Lung (tissue), 11 donors: ENCODE measurements at regions not wholly inside any gene's neighbourhood (a gene's known extent, or its start where the extent isn't known, plus 50 kb on each side); places are given as distances from the start of the nearest gene placed in this dataset.

Source experiments
- ATAC-seq: fragments of 200-7000 bp; cut with Tn5 transposase; one replicate; pipeline ENCODE4 v1.9.1; 2020; ENCODE audit warnings: moderate number of reproducible peaks; ENCODE audit not compliant: insufficient read depth, low FRiP score
- DNase-seq, 3 donors: peaks; one replicate each; pipeline ENCODE4 v3.0.0-alpha.2; 2013 to 2017
- H3K27ac ChIP-seq, 2 donors: one replicate each; pipeline ENCODE4 v1.5.1; 2013; ENCODE audit warnings: mild to moderate bottlenecking in 2 of 2, moderate library complexity in 2 of 2, control low read depth in 1 of 2, inconsistent platforms in 1 of 2, low read depth in 1 of 2, low read length in 1 of 2
- H3K27me3 ChIP-seq, 3 donors: one replicate each; pipeline ENCODE4 v1.5.1; 2013; ENCODE audit warnings: low read length in 2 of 3; ENCODE audit not compliant: control insufficient read depth in 3 of 3, insufficient read depth in 3 of 3
- H3K36me3 ChIP-seq, 4 donors: one replicate each; pipeline ENCODE4 v1.5.1; 2013; ENCODE audit warnings: low read length in 4 of 4, mild to moderate bottlenecking in 1 of 4, moderate library complexity in 1 of 4; ENCODE audit not compliant: control insufficient read depth in 4 of 4, insufficient read depth in 4 of 4
- H3K4me1 ChIP-seq, 5 donors: one replicate each; pipeline ENCODE4 v1.5.1; 2013; ENCODE audit warnings: low read length in 5 of 5, mild to moderate bottlenecking in 2 of 5, moderate library complexity in 1 of 5; ENCODE audit not compliant: control insufficient read depth in 5 of 5, insufficient read depth in 5 of 5
- H3K4me3 ChIP-seq: one replicate; pipeline ENCODE4 v1.5.1; 2013; ENCODE audit warnings: mild to moderate bottlenecking, control low read depth, moderate library complexity
- H3K9ac ChIP-seq, 2 donors: one replicate each; pipeline ENCODE4 v1.5.1; 2013; ENCODE audit warnings: low read length in 2 of 2, control low read depth in 1 of 2; ENCODE audit not compliant: insufficient read depth in 1 of 2
- H3K9me3 ChIP-seq, 4 donors: one replicate each; pipeline ENCODE4 v1.5.1; 2013; ENCODE audit warnings: low read length in 3 of 4, mild to moderate bottlenecking in 1 of 4, moderate library complexity in 1 of 4; ENCODE audit not compliant: control insufficient read depth in 4 of 4, insufficient read depth in 3 of 4
- CTCF ChIP-seq: IDR thresholded peaks from 2 replicates; pipeline ENCODE4 v1.5.1; 2012; ENCODE audit warnings: mild to moderate bottlenecking; ENCODE audit errors: control extremely low read depth, extremely low read depth
- WGBS, 2 donors: extraction: QIAGEN DNeasy Blood & Tissue Kit; methylation state at CpG; one replicate each; pipeline ENCODE4 v1.1.7; 2013; 5-methylcytosine and 5-hydroxymethylcytosine counted together
- donor health status: control.
- donor health status: control.
- donor health status: Bipolar disorder and iron deficiency.
- donor health status: healthy.
- donor health status: DM: yes; HTN: yes; CAD: no.

- TF ChIP-seq CTCF = no peak
- no peak overlapping the region for H3K27ac ChIP-seq
- DNase-seq = no peak
- H3K36me3 ChIP-seq = no peaks in the 10 kb centered on the region
- no peak overlapping the region for H3K9ac ChIP-seq
- WGBS, 2 donors = 81 to 91% methylated on average over 1 of the region's 1 CpG
- no peak overlapping the region for H3K4me3 ChIP-seq
- H3K9me3 ChIP-seq = no peaks in the 10 kb centered on the region
- H3K4me1 ChIP-seq = peaks cover 0 to 21% (median 5%) of the 10 kb centered on the region in 5 donors
- H3K27me3 ChIP-seq = no peaks in the 10 kb centered on the region
- no peak for ATAC-seq
These were observed 1505.6 kb upstream of the ZEB2 start for GRCh38 chr2:146025519-146025918.

- ATAC-seq = no peak
- H3K9ac ChIP-seq = no peak overlapping the region
- H3K4me1 ChIP-seq = peaks cover 0 to 21% (median 5%) of the 10 kb centered on the region in 5 donors
- H3K9me3 ChIP-seq = no peaks in the 10 kb centered on the region
- no peak for TF ChIP-seq CTCF
- peak in 2 of 3 donors; percentile 91 to 93 for DNase-seq
- no peaks in the 10 kb centered on the region for H3K27me3 ChIP-seq
- H3K4me3 ChIP-seq = no peak overlapping the region
- 69 to 79% methylated on average over 1 of the region's 1 CpG for WGBS, 2 donors
- no peaks in the 10 kb centered on the region for H3K36me3 ChIP-seq
- H3K27ac ChIP-seq = no peak overlapping the region
These were observed 1504.4 kb upstream of the ZEB2 start for GRCh38 chr2:146024212-146024743.

- ATAC-seq = no peak
These were observed 1484.5 kb upstream of the ZEB2 start for GRCh38 chr2:146004462-146004861.

More at GRCh38 chr2:146004462-146004861, 1484.5 kb upstream of the ZEB2 start:
- Histone ChIP-seq H3K4me3 (no peak overlapping the region), H3K36me3 (no peaks in the 10 kb centered on the region), H3K9ac (no peak overlapping the region), H3K4me1 (no peaks in the 10 kb centered on the region), H3K9me3 (no peaks in the 10 kb centered on the region), H3K27ac (no peak overlapping the region), H3K27me3 (no peaks in the 10 kb centered on the region)
- TF ChIP-seq CTCF = no peak
- no peak for DNase-seq
